Right atrium auricular region (tissue), 2 donors: ENCODE measurements at regions not wholly inside any gene's neighbourhood (a gene's known extent, or its start where the extent isn't known, plus 50 kb on each side); places are given as distances from the start of the nearest gene placed in this dataset.
A peak's percentile ranks its signal among the peaks of the same experiment; 100 is the strongest.

Experiments
- DNase-seq: peaks from one replicate; pipeline ENCODE4 v3.0.0-alpha.2; 2019; ENCODE audit warnings: low spot score
- H3K27ac ChIP-seq, 2 donors: fragments of 200-600 bp; sonication (generic); 1 replicate in 1 of 2; 2 replicates in 1 of 2; pipeline ENCODE4 v1.5.1; 2016 to 2019
- H3K27me3 ChIP-seq, 2 donors: fragments of 200-600 bp; sonication (generic); one replicate each; pipeline versions ENCODE4 v1.5.1 to v1.6.0; 2017 to 2019
- H3K36me3 ChIP-seq: fragments of 200-600 bp; sonication (generic); one replicate; pipeline ENCODE4 v1.5.1; 2016
- H3K4me1 ChIP-seq, 2 donors: fragments of 200-600 bp; sonication (generic); one replicate each; pipeline versions ENCODE4 v1.5.1 to v1.6.0; 2017 to 2019
- H3K4me3 ChIP-seq, 2 donors: fragments of 200-600 bp; sonication (generic); 1 replicate in 1 of 2; 2 replicates in 1 of 2; pipeline ENCODE4 v1.5.1; 2017 to 2019; ENCODE audit warnings: mild to moderate bottlenecking in 1 of 2, moderate library complexity in 1 of 2
- H3K9me3 ChIP-seq, 2 donors: fragments of 200-600 bp; sonication (generic); one replicate each; pipeline ENCODE4 v1.5.1; 2019
- CTCF ChIP-seq, 2 donors: fragments of 200-600 bp; sonication (generic); IDR thresholded peaks; one replicate each; pipeline ENCODE4 v1.5.1; 2019; ENCODE audit warnings: antibody characterized with exemption in 2 of 2

DNA sequence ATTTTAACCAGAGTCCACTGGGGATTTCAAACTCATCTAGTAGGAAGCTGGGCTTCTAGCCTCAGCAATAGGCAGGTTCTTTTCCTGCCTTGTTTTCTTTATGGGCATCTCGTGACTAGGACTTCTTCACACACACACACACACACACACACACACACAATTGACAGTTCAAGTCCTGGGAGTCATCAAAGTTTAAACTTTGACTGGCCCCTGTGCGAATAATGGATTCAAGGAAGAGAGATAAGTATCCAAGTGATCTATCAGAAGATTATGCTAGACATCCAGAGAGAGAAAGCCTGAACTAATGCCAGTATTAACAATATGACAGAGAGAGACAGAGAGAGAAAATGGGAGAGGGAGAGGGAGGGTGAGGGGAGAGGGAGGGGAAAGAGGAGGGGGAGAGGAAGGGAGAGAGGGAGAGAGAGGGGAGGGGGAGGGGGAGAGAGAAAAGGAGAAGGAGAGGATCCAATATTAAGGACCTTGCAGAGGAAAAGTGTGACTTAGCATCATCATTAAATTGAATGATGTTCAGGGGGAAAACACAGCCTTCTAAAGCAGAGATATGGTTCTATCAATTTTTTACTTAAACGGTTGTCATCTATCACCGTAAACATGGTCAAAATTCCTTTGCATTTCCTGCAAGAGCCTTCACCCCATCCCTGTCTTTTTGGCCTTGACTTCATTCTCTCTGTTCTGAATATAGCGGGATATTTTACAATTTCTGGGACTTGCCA, 327.6 kb upstream of the ZEB2 start:
- H3K27me3 ChIP-seq = no peaks in the 10 kb centered on the region
- H3K9me3 ChIP-seq = no peaks in the 10 kb centered on the region
- TF ChIP-seq CTCF (IDR thresholded peaks at IDR 0.05) = no peak
- no peaks in the 10 kb centered on the region for H3K4me1 ChIP-seq
- no peak overlapping the region for H3K4me3 ChIP-seq
- no peaks in the 10 kb centered on the region for H3K36me3 ChIP-seq
- no peak overlapping the region for H3K27ac ChIP-seq
- no peak for DNase-seq

- no peaks in the 10 kb centered on the region for H3K36me3 ChIP-seq
- no peak overlapping the region for H3K4me3 ChIP-seq
- no peak overlapping the region for H3K27ac ChIP-seq
- H3K27me3 ChIP-seq = no peaks in the 10 kb centered on the region
- no peak for DNase-seq
- no peaks in the 10 kb centered on the region for H3K9me3 ChIP-seq
- no peak for TF ChIP-seq CTCF (IDR thresholded peaks at IDR 0.05)
- H3K4me1 ChIP-seq = peaks cover 0 to 13% of the 10 kb centered on the region in 2 donors
These were observed 316.9 kb upstream of the ZEB2 start for GRCh38 chr2:144836635-144837350.

GRCh38 chr2:144835634-144836350, 315.9 kb upstream of the ZEB2 start:
- no peak for DNase-seq
- Histone ChIP-seq H3K36me3 (no peaks in the 10 kb centered on the region), H3K4me1 (peaks cover 0 to 13% of the 10 kb centered on the region in 2 donors), H3K9me3 (no peaks in the 10 kb centered on the region), H3K27ac (no peak overlapping the region), H3K27me3 (no peaks in the 10 kb centered on the region), H3K4me3 (no peak overlapping the region)
- no peak for TF ChIP-seq CTCF (IDR thresholded peaks at IDR 0.05)

GRCh38 chr2:144834998-144835633, 315.2 kb upstream of the ZEB2 start:
- peaks cover 0 to 13% of the 10 kb centered on the region in 2 donors for H3K4me1 ChIP-seq
- H3K9me3 ChIP-seq = no peaks in the 10 kb centered on the region
- no peaks in the 10 kb centered on the region for H3K27me3 ChIP-seq
- H3K36me3 ChIP-seq = no peaks in the 10 kb centered on the region
- H3K4me3 ChIP-seq = no peak overlapping the region
- no peak for TF ChIP-seq CTCF (IDR thresholded peaks at IDR 0.05)
- H3K27ac ChIP-seq = no peak overlapping the region
- peak; percentile 59 for DNase-seq

DNA sequence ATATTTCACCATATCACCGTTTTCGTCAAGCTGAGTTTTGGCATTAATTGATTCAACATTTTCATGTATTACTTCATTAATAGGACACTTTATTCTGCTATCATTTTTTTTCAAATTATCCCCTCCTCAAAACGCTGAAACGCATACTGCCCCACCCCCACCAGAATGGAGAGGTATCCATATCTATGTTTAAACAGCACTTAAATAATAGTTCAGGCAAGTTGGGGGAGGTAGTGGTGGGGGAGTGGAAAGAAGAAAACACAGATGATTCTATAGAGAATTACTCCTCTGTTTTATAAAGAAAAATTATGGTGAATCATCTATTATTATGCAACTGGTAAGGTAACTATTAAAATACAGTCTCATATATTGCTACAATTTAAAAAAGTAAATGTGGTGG, 314.4 kb upstream of the ZEB2 start:
- peaks cover 0 to 13% of the 10 kb centered on the region in 2 donors for H3K4me1 ChIP-seq
- TF ChIP-seq CTCF (IDR thresholded peaks at IDR 0.05) = no peak

More for the DNA sequence above, 314.4 kb upstream of the ZEB2 start:
- Histone ChIP-seq H3K27ac (no peak overlapping the region), H3K9me3 (no peaks in the 10 kb centered on the region), H3K27me3 (no peaks in the 10 kb centered on the region), H3K4me3 (no peak overlapping the region), H3K36me3 (no peaks in the 10 kb centered on the region)
- DNase-seq = no peak
